OCI-LY7 (cell line): ENCODE measurements at regions not wholly inside any gene's neighbourhood (a gene's known extent, or its start where the extent isn't known, plus 50 kb on each side); places are given as distances from the start of the nearest gene placed in this dataset.

Experiments used
- BruUV-seq: library from RNA; stranded (reverse); fragments of 400-500 nt; replicated peaks from 2 replicates; lab custom pipeline; 2021; lab: Mats Ljungman, UMichigan
- CTCF ChIA-PET: fragments of 300-600 bp; sonication (Branson Sonifier 250); formaldehyde crosslinking; loops from one replicate; lab custom pipeline; 2022; ENCODE audit warnings: antibody characterized with exemption; ENCODE audit not compliant: unreplicated experiment; lab: Charles Lee
- POLR2A ChIA-PET: fragments of 300-600 bp; sonication (Branson Sonifier 250); formaldehyde crosslinking; loops from one replicate; lab custom pipeline; 2022; ENCODE audit warnings: antibody characterized with exemption; lab: Charles Lee
- DNase-seq: peaks from one replicate; pipeline ENCODE4 v3.0.0-alpha.2; 2015; ENCODE audit warnings: low spot score
- H2AFZ ChIP-seq: fragments of 200-600 bp; sonication (generic), shearing (Covaris generic); 2 replicates; pipeline ENCODE4 v1.6.1; 2014; ENCODE audit warnings: mild to moderate bottlenecking, antibody characterized with exemption, low read length, moderate library complexity
- H3K27ac ChIP-seq: fragments of 200-600 bp; sonication (generic); 2 replicates; pipeline ENCODE4 v1.5.1; 2014; ENCODE audit warnings: mixed run types, low read depth, mild to moderate bottlenecking, moderate library complexity, low read length, inconsistent platforms; ENCODE audit not compliant: poor library complexity, severe bottlenecking
- H3K36me3 ChIP-seq: fragments of 200-600 bp; sonication (generic); 2 replicates; pipeline ENCODE4 v1.6.1; 2014; ENCODE audit warnings: mild to moderate bottlenecking, antibody characterized with exemption, low read length, moderate library complexity, mixed read lengths; ENCODE audit not compliant: insufficient read depth
- H3K4me1 ChIP-seq: fragments of 200-600 bp; sonication (generic); 2 replicates; pipeline ENCODE4 v1.5.1; 2014; ENCODE audit warnings: mild to moderate bottlenecking, low read length; ENCODE audit not compliant: insufficient read depth, poor library complexity, severe bottlenecking
- H3K4me2 ChIP-seq: fragments of 200-600 bp; sonication (generic); 2 replicates; pipeline ENCODE4 v1.6.1; 2014; ENCODE audit warnings: mild to moderate bottlenecking, low read length
- H3K4me3 ChIP-seq: fragments of 200-600 bp; sonication (generic); 2 replicates; pipeline ENCODE4 v1.5.1; 2014; ENCODE audit warnings: mild to moderate bottlenecking, low read depth, low read length; ENCODE audit not compliant: poor library complexity, severe bottlenecking
- H3K79me2 ChIP-seq: fragments of 200-600 bp; sonication (generic); 2 replicates; pipeline ENCODE4 v1.6.1; 2016; ENCODE audit warnings: low read depth, mild to moderate bottlenecking, low read length, moderate library complexity, mixed read lengths; ENCODE audit not compliant: insufficient read depth
- H3K9me2 ChIP-seq: fragments of 200-600 bp; sonication (generic); 2 replicates; pipeline ENCODE4 v1.6.1; 2016; ENCODE audit warnings: mild to moderate bottlenecking, low read length, mixed read lengths; ENCODE audit not compliant: insufficient read depth
- H3K9me3 ChIP-seq: fragments of 200-600 bp; sonication (generic); 2 replicates; pipeline ENCODE4 v1.6.1; 2014; ENCODE audit warnings: mild to moderate bottlenecking, mixed run types, low read length, mixed read lengths
- H4K20me1 ChIP-seq: fragments of 200-600 bp; sonication (generic); 2 replicates; pipeline ENCODE4 v1.6.1; 2014; ENCODE audit warnings: mild to moderate bottlenecking, antibody characterized with exemption, low read length, moderate library complexity, mixed read lengths; ENCODE audit not compliant: insufficient read depth
- CTCF ChIP-seq: fragments of 200-600 bp; sonication (generic); conservative IDR thresholded peaks from 2 replicates; pipeline ENCODE4 v1.5.1; 2014; ENCODE audit warnings: mild to moderate bottlenecking, antibody characterized with exemption, low read length, moderate library complexity, mixed read lengths
- EZH2phosphoT487 ChIP-seq: fragments of 200-600 bp; sonication (generic); IDR thresholded peaks from 2 replicates; pipeline ENCODE4 v1.6.1; 2018; ENCODE audit warnings: low read depth, borderline replicate concordance, mild to moderate bottlenecking, mixed run types, antibody characterized with exemption, low read length, moderate library complexity, mixed read lengths
- intact Hi-C: fragments of 100-400 bp; cut with micrococcal nuclease; formaldehyde crosslinking; loops from one replicate; pipeline ENCODE4 v1.10.0; 2022; ENCODE audit not compliant: unreplicated experiment

GRCh38 chr12:30485230-30485890, 210.3 kb downstream of the IPO8 start:
- no peaks in the 10 kb centered on the region for H3K4me1 ChIP-seq
- no peak for DNase-seq
- POLR2A ChIA-PET, result no interaction called here
- H3K79me2 ChIP-seq, result no peaks in the 10 kb centered on the region
- H2AFZ ChIP-seq, result no peak overlapping the region
- no peaks in the 10 kb centered on the region for H3K9me3 ChIP-seq
- CTCF ChIA-PET, result no interaction called here
- no peaks in the 10 kb centered on the region for H3K36me3 ChIP-seq
- intact Hi-C loops, result no loop called here
- no TSS peak for BruUV-seq
- no peak for TF ChIP-seq CTCF
- TF ChIP-seq EZH2phosphoT487, result no peak
- no peak overlapping the region for H3K4me2 ChIP-seq
- H3K4me3 ChIP-seq, result no peak overlapping the region
- H4K20me1 ChIP-seq, result no peaks in the 10 kb centered on the region
- H3K27ac ChIP-seq, result no peak overlapping the region
- H3K9me2 ChIP-seq, result no peaks in the 10 kb centered on the region

GRCh38 chr12:30484658-30485057, 211.0 kb downstream of the IPO8 start:
- POLR2A ChIA-PET, result no interaction called here
- H3K27ac ChIP-seq, result no peak overlapping the region
- no peaks in the 10 kb centered on the region for H4K20me1 ChIP-seq
- no peak overlapping the region for H3K4me3 ChIP-seq
- CTCF ChIA-PET, result no interaction called here
- H3K9me3 ChIP-seq, result no peaks in the 10 kb centered on the region
- H3K4me2 ChIP-seq, result no peak overlapping the region
- H2AFZ ChIP-seq, result no peak overlapping the region
- H3K36me3 ChIP-seq, result no peaks in the 10 kb centered on the region
- no peaks in the 10 kb centered on the region for H3K9me2 ChIP-seq
- DNase-seq, result no peak
- no peak for TF ChIP-seq CTCF
- no peak for TF ChIP-seq EZH2phosphoT487
- H3K79me2 ChIP-seq, result no peaks in the 10 kb centered on the region
- no TSS peak for BruUV-seq
- intact Hi-C loops, result no loop called here
- H3K4me1 ChIP-seq, result no peaks in the 10 kb centered on the region

- Histone ChIP-seq H4K20me1 (no peaks in the 10 kb centered on the region), H3K9me3 (no peaks in the 10 kb centered on the region), H3K4me3 (no peak overlapping the region), H2AFZ (no peak overlapping the region), H3K4me2 (no peak overlapping the region), H3K79me2 (no peaks in the 10 kb centered on the region), H3K4me1 (no peaks in the 10 kb centered on the region), H3K27ac (no peak overlapping the region), H3K36me3 (no peaks in the 10 kb centered on the region), H3K9me2 (no peaks in the 10 kb centered on the region)
- POLR2A ChIA-PET, result interaction anchor here (0.7 kb wide), 1 partner anchor 190 kb away, joined by 3 read pairs; no protein-coding TSS in a partner anchor
- TF ChIP-seq CTCF (no peak), EZH2phosphoT487 (no peak)
- CTCF ChIA-PET, result no interaction called here
- DNase-seq, result no peak
- intact Hi-C loops, result no loop called here
- no TSS peak for BruUV-seq
These were observed 213.0 kb downstream of the IPO8 start for GRCh38 chr12:30482650-30483049.
